GM12873 (cell line): ENCODE measurements at regions not wholly inside any gene's neighbourhood (a gene's known extent, or its start where the extent isn't known, plus 50 kb on each side); places are given as distances from the start of the nearest gene placed in this dataset.

Experiments
- TF ChIP-seq, protein P1 (sequence below): IDR thresholded peaks from 2 replicates; pipeline ENCODE4 v1.5.1; 2012; ENCODE audit warnings: low read depth, mild to moderate bottlenecking, moderate library complexity, low read length, control low read depth; ENCODE audit not compliant: insufficient read depth; ENCODE audit errors: missing control alignments

DNA sequence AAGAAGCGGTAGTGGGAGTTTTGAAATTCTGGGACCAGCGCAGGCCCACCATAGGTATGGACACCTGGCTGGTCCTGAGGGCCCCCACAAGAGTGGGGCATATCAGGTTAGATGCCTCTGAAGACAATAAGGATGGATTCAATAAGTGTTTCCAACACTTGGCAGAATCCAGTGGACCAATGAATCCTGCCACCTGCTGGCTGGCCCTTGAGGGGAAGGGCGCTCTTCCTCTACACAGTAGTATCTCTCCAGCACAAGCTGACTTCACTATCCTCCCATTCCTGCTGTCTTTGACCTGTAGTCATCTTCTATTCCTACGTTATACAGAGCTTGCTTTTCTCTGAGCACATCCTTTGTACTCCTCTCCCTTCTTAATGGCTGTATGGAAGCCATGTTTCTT is 199.7 kb upstream of the TSHZ3 start:
- TF ChIP-seq, protein P1, sequence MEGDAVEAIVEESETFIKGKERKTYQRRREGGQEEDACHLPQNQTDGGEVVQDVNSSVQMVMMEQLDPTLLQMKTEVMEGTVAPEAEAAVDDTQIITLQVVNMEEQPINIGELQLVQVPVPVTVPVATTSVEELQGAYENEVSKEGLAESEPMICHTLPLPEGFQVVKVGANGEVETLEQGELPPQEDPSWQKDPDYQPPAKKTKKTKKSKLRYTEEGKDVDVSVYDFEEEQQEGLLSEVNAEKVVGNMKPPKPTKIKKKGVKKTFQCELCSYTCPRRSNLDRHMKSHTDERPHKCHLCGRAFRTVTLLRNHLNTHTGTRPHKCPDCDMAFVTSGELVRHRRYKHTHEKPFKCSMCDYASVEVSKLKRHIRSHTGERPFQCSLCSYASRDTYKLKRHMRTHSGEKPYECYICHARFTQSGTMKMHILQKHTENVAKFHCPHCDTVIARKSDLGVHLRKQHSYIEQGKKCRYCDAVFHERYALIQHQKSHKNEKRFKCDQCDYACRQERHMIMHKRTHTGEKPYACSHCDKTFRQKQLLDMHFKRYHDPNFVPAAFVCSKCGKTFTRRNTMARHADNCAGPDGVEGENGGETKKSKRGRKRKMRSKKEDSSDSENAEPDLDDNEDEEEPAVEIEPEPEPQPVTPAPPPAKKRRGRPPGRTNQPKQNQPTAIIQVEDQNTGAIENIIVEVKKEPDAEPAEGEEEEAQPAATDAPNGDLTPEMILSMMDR, result peak; percentile 5

DNA sequence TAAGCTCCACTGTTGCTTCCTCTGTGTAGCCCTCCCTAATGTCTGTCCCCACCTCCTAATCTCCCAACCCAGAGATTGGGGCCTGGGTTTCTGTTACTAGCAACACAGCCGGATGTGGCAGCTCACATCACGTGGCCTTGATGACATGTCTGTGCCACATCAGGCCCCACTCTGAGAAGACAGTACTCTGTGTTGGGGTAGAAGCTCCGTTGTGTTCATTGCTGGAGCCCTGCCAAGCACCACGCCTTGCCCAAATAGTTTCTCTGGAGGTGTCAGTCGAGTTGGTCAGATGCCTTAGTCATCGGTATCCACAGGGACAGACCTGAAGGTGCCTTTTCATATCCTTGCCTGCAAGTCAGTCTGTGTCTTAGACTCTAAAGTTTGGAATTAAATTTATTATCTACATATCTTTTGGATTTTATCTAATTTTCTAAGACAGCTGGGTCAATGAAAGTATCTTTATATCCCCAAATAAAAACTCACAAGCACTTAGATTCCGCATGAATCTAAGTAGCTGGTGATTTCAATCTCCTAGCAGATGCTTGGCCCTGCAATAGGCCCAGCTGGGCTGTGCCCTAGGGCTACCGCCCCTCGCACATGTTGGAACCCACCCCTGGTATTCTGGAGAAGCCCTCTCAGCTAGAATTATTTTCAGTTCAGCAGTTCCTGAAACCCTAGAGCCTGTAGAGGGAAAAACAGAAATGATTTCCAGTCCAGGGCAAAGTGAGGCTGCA is 204.0 kb upstream of the TSHZ3 start:
- TF ChIP-seq, protein P1, result no peak

DNA sequence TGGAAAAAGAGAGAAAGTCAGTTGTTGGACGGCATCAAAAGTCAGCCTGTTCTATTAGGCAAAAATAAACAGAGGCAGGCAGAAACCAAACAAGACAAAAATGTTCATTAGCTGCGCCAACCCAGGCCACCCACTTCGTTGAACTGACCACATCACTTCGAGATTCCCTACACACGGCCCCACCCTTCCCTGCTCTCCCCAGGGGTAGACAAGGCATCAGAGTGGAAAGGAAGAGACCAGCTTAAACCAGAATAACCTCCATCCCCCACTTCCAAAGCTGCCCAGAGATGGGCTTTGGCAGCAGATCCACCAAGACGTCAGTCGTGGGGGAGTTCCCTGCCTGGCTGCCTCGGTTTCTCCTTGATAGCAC is 204.6 kb upstream of the TSHZ3 start:
- TF ChIP-seq, protein P1, result no peak

DNA sequence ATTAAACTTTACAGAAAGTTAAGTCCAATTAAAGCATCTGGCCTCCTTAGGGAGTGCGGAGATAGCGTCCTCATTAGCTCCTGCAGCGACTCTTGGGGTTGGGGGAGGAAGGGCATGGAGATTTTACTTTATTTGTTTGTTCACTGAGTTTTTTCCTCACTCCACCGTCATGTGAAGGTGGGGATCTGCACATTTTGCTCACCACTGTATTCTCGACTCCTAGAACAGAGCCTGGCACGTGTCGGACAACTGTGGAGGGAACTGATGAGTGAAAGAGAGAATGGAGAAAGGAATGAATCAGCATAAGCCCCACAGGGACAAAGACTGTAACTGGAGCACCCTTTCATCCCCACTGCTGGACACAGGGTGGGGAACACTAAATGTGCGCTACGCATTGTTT is 205.1 kb upstream of the TSHZ3 start:
- TF ChIP-seq, protein P1, result no peak

DNA sequence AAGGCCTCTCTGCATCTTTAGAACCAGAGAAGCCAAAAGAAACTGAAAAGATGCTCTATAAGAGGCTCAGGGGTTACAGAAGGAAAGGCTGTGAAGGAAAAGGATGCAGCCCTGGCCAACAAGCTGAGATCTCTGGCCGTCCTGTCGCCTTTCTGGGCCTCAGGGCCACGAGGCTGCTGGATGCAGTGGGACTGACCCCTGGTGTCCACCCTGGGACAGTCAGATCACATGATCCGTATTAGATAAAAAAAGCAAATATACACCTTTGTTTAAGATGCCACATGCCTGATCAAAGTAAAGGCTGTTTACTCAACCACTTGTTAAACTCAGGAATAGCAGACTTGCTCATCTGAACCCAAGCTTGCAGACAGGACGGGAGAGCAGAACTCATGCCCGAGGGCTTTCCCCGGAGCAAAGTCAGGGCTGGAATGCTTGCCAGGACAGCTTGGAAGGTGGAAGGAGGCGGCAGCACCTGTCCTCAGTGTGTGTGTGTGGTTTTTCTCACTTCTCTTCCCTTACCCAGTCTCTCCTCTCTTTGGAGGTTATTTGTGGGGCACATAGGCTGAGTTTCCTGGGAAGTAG is 206.5 kb upstream of the TSHZ3 start:
- TF ChIP-seq, protein P1, result no peak

DNA sequence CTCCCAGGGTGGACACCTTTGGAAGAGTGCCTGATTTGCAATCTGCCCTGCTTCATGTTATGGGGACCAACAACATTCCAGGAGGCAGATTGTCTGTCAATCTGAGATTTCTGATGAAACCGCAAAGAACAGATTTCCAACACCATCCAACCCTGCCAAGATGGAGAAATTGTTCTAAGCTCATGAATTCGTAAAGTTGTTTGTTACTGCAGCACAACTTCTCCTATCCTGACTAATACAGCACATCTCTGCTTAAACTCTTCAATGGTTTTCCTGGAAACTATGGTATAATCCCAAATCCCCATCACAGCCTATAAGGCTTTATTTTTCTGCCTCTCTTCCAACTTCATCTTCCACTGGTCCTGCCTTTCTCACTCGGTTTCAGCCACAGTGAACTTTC is 210.3 kb upstream of the TSHZ3 start:
- TF ChIP-seq, protein P1, result no peak

DNA sequence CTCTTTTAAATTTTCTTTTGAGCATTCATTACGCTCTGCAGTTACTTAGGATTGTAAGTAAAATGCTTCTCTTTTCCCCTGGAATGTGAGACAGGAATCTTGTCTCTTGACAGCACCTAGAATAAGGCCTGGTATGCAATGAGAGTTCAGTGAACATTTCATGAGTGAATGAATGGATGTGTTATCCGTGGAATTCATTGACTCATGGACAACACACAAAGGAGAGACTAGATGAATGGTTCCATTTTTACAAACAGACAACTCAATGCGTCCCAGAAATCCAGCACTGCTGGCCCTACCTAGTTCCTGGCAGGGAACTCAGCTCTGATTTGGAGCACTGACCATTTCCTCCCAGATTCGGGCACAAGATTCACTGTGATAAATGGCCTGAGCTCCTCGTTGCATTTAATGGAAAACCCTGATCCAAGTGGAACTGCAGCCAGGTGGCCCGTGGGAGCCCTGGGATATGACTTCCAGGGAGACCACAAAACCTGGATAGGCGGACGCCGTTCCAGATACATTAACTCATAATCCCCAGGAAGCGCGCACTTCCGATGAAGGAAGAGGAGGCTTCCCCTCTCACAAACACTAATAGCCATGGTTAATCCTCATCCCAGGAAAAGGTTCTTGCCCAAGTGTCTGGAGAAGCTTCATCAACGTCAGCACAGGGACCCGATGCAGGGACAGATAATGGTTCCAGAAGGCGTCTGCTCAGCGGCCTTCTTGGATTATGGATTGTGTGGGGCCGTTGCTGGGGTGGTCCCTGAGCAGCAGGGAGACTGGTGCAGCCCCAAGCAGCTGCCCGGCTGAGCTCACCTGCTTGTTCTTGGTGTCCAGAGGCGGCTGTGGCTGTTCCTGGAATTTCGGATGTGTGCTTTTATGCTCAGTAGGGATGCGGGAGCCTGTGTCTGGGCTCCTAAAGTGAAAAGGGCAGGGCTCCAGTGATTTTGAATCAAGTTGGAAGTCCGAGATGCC is 211.1 kb upstream of the TSHZ3 start:
- TF ChIP-seq, protein P1, result no peak
